Breast epithelium (tissue), 4 donors: ENCODE measurements at regions not wholly inside any gene's neighbourhood (a gene's known extent, or its start where the extent isn't known, plus 50 kb on each side); places are given as distances from the start of the nearest gene placed in this dataset.

Experiments
- DNase-seq, 2 donors: peaks; one replicate each; pipeline ENCODE4 v3.0.0-alpha.2; 2019; ENCODE audit warnings: low spot score in 2 of 2
- H3K27ac ChIP-seq, 2 donors: fragments of 200-600 bp; sonication (generic) in 1 of 2; one replicate each; pipeline ENCODE4 v1.5.1; 2016 to 2019; ENCODE audit warnings: mild to moderate bottlenecking in 1 of 2
- H3K27me3 ChIP-seq, 2 donors: fragments of 200-600 bp; sonication (generic) in 1 of 2; one replicate each; pipeline versions ENCODE4 v1.5.1 to v1.6.0; 2017 to 2019; ENCODE audit warnings: control low read depth in 1 of 2, mild to moderate bottlenecking in 1 of 2
- H3K36me3 ChIP-seq: fragments of 200-600 bp; one replicate; pipeline ENCODE4 v1.5.1; 2019
- H3K4me1 ChIP-seq, 2 donors: fragments of 200-600 bp; sonication (generic); one replicate each; pipeline ENCODE4 v1.5.1; 2016 to 2019; ENCODE audit warnings: control low read depth in 1 of 2
- H3K4me3 ChIP-seq, 3 donors: fragments of 200-600 bp; sonication (generic); 1 replicate in 2 of 3; 2 replicates in 1 of 3; pipeline ENCODE4 v1.5.1; 2016 to 2019; ENCODE audit warnings: mild to moderate bottlenecking in 3 of 3, moderate library complexity in 2 of 3
- H3K9me3 ChIP-seq, 2 donors: fragments of 200-600 bp; sonication (generic) in 1 of 2; one replicate each; pipeline ENCODE4 v1.5.1; 2016 to 2019; ENCODE audit warnings: control low read depth in 1 of 2
- POLR2A ChIP-seq: fragments of 450-650 bp; IDR thresholded peaks from one replicate; pipeline ENCODE4 v1.6.1; 2016; ENCODE audit warnings: antibody characterized with exemption, mild to moderate bottlenecking, moderate library complexity
- POLR2AphosphoS5 ChIP-seq, 3 donors: sonication (generic); formaldehyde crosslinking; IDR thresholded peaks; one replicate each; pipeline ENCODE4 v1.6.1; 2017; ENCODE audit warnings: antibody characterized with exemption in 3 of 3
- intact Hi-C: fragments of 100-400 bp; cut with DNase I; formaldehyde crosslinking; loops from one replicate; pipeline ENCODE4 v1.15.1; 2023; ENCODE audit warnings: low total_unique reads
- TF ChIP-seq, protein P1 (sequence below), 3 donors: fragments of 450-650 bp; IDR thresholded peaks; one replicate each; pipeline ENCODE4 v1.5.1; 2016 to 2017; ENCODE audit warnings: antibody characterized with exemption in 3 of 3, mild to moderate bottlenecking in 3 of 3, moderate library complexity in 3 of 3

DNA sequence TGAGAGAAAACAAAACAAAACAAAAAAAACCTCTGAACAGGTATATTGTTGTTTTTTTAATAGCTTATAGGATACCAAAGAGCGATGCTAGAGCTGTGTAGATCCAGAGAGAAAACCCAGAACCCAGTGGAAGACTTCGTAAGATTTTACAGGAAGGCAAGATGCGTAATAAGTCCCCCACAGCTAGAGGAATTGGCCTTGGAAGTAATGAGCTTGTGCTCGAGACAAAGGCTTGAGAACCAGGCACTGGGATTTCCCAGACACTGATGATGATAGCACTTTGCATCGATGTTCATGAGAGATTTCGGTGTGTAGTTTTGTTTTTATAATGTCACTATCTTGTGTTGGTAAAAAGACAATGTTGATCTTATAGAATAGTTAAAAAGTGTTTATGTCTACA, 821.5 kb upstream of the IGFBP3 start:
- DNase-seq = no peak
- H3K4me1 ChIP-seq = no peaks in the 10 kb centered on the region
- H3K27ac ChIP-seq = no peak overlapping the region
- H3K27me3 ChIP-seq = no peaks in the 10 kb centered on the region
- intact Hi-C loops = no loop called here
- no peaks in the 10 kb centered on the region for H3K36me3 ChIP-seq
- H3K9me3 ChIP-seq = no peaks in the 10 kb centered on the region
- H3K4me3 ChIP-seq = no peak overlapping the region
- TF ChIP-seq, protein P1, sequence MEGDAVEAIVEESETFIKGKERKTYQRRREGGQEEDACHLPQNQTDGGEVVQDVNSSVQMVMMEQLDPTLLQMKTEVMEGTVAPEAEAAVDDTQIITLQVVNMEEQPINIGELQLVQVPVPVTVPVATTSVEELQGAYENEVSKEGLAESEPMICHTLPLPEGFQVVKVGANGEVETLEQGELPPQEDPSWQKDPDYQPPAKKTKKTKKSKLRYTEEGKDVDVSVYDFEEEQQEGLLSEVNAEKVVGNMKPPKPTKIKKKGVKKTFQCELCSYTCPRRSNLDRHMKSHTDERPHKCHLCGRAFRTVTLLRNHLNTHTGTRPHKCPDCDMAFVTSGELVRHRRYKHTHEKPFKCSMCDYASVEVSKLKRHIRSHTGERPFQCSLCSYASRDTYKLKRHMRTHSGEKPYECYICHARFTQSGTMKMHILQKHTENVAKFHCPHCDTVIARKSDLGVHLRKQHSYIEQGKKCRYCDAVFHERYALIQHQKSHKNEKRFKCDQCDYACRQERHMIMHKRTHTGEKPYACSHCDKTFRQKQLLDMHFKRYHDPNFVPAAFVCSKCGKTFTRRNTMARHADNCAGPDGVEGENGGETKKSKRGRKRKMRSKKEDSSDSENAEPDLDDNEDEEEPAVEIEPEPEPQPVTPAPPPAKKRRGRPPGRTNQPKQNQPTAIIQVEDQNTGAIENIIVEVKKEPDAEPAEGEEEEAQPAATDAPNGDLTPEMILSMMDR (IDR thresholded peaks at IDR 0.05) = no peak
- TF ChIP-seq POLR2A (no peak), POLR2AphosphoS5 (IDR thresholded peaks at IDR 0.05) (no peak)

DNA sequence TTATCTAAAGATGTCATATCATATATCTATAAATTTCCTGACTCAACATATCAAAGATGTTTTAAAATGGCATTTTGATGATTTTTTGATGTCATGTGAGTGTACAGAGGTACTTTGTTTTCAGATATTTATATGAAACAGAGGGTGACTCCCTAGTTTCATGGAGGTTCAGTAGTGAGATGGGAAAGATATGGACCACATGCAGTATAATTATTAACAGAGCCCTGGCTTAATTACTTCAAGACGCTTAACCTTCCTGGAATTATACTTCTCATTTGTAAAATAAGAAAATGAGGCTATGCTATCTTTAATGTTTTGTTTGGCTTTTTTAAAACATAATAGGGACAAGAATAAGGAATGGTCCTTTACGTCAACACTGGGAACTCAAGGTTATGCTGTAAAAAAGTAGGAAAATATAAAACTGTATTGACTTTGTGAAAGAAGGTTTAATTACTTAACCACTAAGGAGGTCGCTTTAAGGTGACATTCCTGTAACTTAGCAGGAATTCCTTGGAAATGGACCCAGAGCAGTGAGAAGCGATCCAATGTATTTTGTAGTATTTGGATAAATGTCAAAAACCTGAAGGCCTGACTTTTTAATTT, 821.0 kb upstream of the IGFBP3 start:
- H3K9me3 ChIP-seq = no peaks in the 10 kb centered on the region
- no peak overlapping the region for H3K27ac ChIP-seq
- H3K4me1 ChIP-seq = no peaks in the 10 kb centered on the region
- no peaks in the 10 kb centered on the region for H3K36me3 ChIP-seq
- TF ChIP-seq, protein P1 (IDR thresholded peaks at IDR 0.05) = no peak
- no peak for TF ChIP-seq POLR2AphosphoS5 (IDR thresholded peaks at IDR 0.05)
- no peak for TF ChIP-seq POLR2A
- H3K27me3 ChIP-seq = no peaks in the 10 kb centered on the region
- no peak for DNase-seq
- intact Hi-C loops = no loop called here
- no peak overlapping the region for H3K4me3 ChIP-seq

DNA sequence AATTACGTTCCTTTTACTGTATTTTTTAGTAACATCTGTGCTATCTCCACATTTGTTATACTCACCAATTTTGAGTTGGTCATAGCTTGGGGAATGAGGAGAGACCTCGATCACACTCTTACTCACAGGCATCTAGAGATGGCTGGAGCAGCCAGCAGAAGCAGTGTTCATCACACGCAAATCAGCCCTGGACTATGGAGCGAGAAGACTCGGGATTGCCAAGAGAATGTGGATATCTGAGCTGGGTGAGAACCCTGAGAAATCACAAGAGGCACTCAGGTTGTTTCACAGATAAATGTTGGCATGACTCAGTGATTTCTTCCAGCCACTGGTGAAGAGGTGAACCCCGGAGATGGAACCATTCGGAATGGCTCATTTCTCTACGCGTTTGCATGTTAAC, 820.1 kb upstream of the IGFBP3 start:
- TF ChIP-seq POLR2AphosphoS5 (IDR thresholded peaks at IDR 0.05) = no peak
- TF ChIP-seq, protein P1 (IDR thresholded peaks at IDR 0.05) = no peak
- TF ChIP-seq POLR2A = no peak
- DNase-seq = no peak
- Histone ChIP-seq H3K9me3 (no peaks in the 10 kb centered on the region), H3K27me3 (no peaks in the 10 kb centered on the region), H3K36me3 (no peaks in the 10 kb centered on the region), H3K27ac (no peak overlapping the region), H3K4me1 (no peaks in the 10 kb centered on the region), H3K4me3 (no peak overlapping the region)
- intact Hi-C loops = no loop called here

DNA sequence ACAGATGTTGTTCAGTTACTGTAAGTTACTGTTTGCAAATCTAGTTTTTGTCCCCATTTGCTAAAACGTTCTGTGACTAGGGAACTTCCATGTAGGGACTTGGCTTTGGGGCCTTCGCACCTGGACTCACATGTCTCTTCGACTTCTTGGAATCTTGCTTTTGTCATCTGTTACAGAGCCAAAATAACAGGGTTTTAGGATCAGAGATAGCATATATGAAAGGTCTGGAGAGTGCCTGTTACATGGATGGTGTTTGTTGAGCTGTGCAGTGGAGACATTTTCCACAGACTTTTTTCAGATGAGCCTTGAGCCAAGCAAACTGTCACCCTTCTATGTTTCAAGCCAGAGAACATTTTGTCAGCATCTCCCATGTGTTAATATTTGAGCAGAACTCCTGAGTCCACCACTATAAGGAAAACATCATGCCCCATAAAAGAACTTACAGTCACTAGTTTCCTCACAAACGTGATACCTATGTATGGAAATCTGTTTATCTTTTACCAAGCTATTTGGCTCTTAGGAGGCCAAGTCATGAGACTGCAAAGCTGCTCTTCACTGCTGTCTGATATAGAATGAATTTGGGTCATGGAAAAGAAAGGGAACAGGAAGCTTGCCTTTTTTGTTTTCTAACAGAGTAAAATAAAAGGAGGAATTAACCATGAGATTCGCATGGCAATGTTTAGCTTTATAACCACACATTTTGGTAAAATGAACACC, 818.6 kb upstream of the IGFBP3 start:
- intact Hi-C loops = no loop called here
- no peak for DNase-seq
- TF ChIP-seq POLR2AphosphoS5 (IDR thresholded peaks at IDR 0.05) (no peak), POLR2A (no peak)
- TF ChIP-seq, protein P1 (IDR thresholded peaks at IDR 0.05) = no peak
- H3K4me3 ChIP-seq = no peak overlapping the region
- H3K4me1 ChIP-seq = no peaks in the 10 kb centered on the region
- no peak overlapping the region for H3K27ac ChIP-seq
- no peaks in the 10 kb centered on the region for H3K27me3 ChIP-seq
- no peaks in the 10 kb centered on the region for H3K36me3 ChIP-seq
- H3K9me3 ChIP-seq = no peaks in the 10 kb centered on the region

DNA sequence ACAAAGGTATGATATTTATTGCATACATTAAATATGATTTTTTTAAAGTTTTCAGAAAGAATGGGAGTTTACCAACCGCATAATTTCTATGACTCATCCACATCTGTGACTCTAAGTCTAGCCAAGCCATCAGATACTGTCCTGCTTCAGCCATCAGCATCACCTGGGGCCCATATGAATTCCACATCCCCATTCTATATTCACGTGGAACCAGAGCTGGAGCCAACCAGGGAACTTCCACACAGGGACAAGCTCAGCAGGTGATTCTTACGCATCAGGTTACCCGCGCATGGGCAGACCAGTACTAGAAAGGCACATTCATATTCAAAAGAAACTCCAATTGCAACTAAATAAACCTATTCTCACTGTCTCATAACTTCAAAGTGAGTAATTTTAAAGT, 817.7 kb upstream of the IGFBP3 start:
- Histone ChIP-seq H3K27ac (no peak overlapping the region), H3K27me3 (no peaks in the 10 kb centered on the region), H3K4me1 (no peaks in the 10 kb centered on the region), H3K9me3 (no peaks in the 10 kb centered on the region), H3K4me3 (no peak overlapping the region), H3K36me3 (no peaks in the 10 kb centered on the region)
- no peak for DNase-seq
- intact Hi-C loops = no loop called here
- TF ChIP-seq POLR2AphosphoS5 (IDR thresholded peaks at IDR 0.05) = no peak
- TF ChIP-seq, protein P1 (IDR thresholded peaks at IDR 0.05) = no peak
- no peak for TF ChIP-seq POLR2A
